GM12878 (cell line): ENCODE measurements at regions not wholly inside any gene's neighbourhood (a gene's known extent, or its start where the extent isn't known, plus 50 kb on each side); places are given as distances from the start of the nearest gene placed in this dataset.

Experiments
- ATAC-seq: fragments of 200-7000 bp; cut with Tn5 transposase; 3 replicates; pipeline ENCODE4 v1.9.1; 2020; ENCODE audit warnings: mild to moderate bottlenecking, moderate library complexity
- BruUV-seq: library from RNA; stranded (reverse); fragments of 400-500 nt; replicated peaks from 2 replicates; lab custom pipeline; 2021; lab: Mats Ljungman, UMichigan
- CTCF ChIA-PET: fragments of 300-600 bp; sonication (Branson Sonifier 250); formaldehyde crosslinking; extraction: SDS; loops from one replicate; lab custom pipeline; 2021; ENCODE audit warnings: inconsistent platforms; lab: Yijun Ruan, JAX
- POLR2A ChIA-PET: fragments of 350-600 bp; formaldehyde crosslinking; extraction: SDS; loops from one replicate; lab custom pipeline; 2021; ENCODE audit warnings: inconsistent platforms; lab: Charles Lee
- RAD21 ChIA-PET: fragments of 300-600 bp; sonication (Branson Sonifier 250); formaldehyde crosslinking; loops from one replicate; lab custom pipeline; 2023; ENCODE audit warnings: antibody characterized with exemption; ENCODE audit not compliant: unreplicated experiment; lab: Charles Lee
- SMC1A ChIA-PET: fragments of 300-600 bp; sonication (Branson Sonifier 250); formaldehyde crosslinking; loops from one replicate; lab custom pipeline; 2023; ENCODE audit not compliant: unreplicated experiment, uncharacterized antibody; lab: Charles Lee
- DNase-seq: peaks from one replicate; pipeline ENCODE4 v3.0.0-alpha.2; 2011; ENCODE audit warnings: low read depth, low spot score
- FAIRE-seq: peaks from 3 replicates; lab custom pipeline; 2011; peaks lifted over from hg19 to GRCh38; lab: Jason Lieb, UNC
- H2AFZ ChIP-seq: 2 replicates; pipeline ENCODE4 v1.6.0; 2011; ENCODE audit warnings: low read depth, low read length, control low read depth; ENCODE audit not compliant: control insufficient read depth
- H3K27ac ChIP-seq: 2 replicates; pipeline ENCODE4 v1.5.1; 2011; ENCODE audit warnings: control low read depth; ENCODE audit not compliant: control insufficient read depth, insufficient read depth
- H3K27me3 ChIP-seq, 2 experiments: replicated peaks in 1 of 2; 2 replicates each; pipeline versions ENCODE4 v1.6.0 to v1.6.1; 2011; ENCODE audit warnings: low read length in 1 of 2; ENCODE audit not compliant: control insufficient read depth in 2 of 2, insufficient read depth in 2 of 2
- H3K36me3 ChIP-seq, 2 experiments: 2 replicates each; pipeline ENCODE4 v1.5.1; 2011; ENCODE audit warnings: low read length in 1 of 2; ENCODE audit not compliant: control insufficient read depth in 2 of 2, insufficient read depth in 2 of 2
- H3K4me1 ChIP-seq: 2 replicates; pipeline ENCODE4 v1.6.1; 2011; ENCODE audit warnings: mild to moderate bottlenecking, low read length, moderate library complexity, mixed read lengths; ENCODE audit not compliant: control insufficient read depth, insufficient read depth
- H3K4me2 ChIP-seq: 2 replicates; pipeline ENCODE4 v1.6.0; 2011; ENCODE audit warnings: control low read depth; ENCODE audit not compliant: control insufficient read depth, insufficient read depth
- H3K4me3 ChIP-seq: fragments of 200-600 bp; sonication (generic); 2 replicates; pipeline ENCODE4 v1.5.1; 2016
- H3K79me2 ChIP-seq: 2 replicates; pipeline ENCODE4 v1.6.0; 2011; ENCODE audit warnings: low read length; ENCODE audit not compliant: control insufficient read depth, insufficient read depth
- H3K9ac ChIP-seq: 2 replicates; pipeline ENCODE4 v1.8.0; 2011; ENCODE audit warnings: low read length, control low read depth, mixed read lengths; ENCODE audit not compliant: control insufficient read depth, insufficient read depth
- H3K9me3 ChIP-seq: replicated peaks from 3 replicates; pipeline ENCODE4 v1.5.1; 2011; ENCODE audit warnings: mild to moderate bottlenecking, low read length; ENCODE audit not compliant: control insufficient read depth, insufficient read depth
- H4K20me1 ChIP-seq: 2 replicates; pipeline ENCODE4 v1.6.0; 2011; ENCODE audit not compliant: control insufficient read depth, insufficient read depth
- BACH1 ChIP-seq: fragments of 450-650 bp; IDR thresholded peaks from 2 replicates; pipeline ENCODE4 v1.6.1; 2017; ENCODE audit warnings: mild to moderate bottlenecking, borderline replicate concordance
- CBFB ChIP-seq: IDR thresholded peaks from 2 replicates; pipeline ENCODE4 v1.6.1; 2016; ENCODE audit warnings: antibody characterized with exemption, low read depth
- CREM ChIP-seq: IDR thresholded peaks from 2 replicates; pipeline ENCODE4 v1.6.1; 2014; ENCODE audit warnings: antibody characterized with exemption, low read depth
- EGR1 ChIP-seq, 2 experiments: IDR thresholded peaks; 1 replicate in 1 of 2; 2 replicates in 1 of 2; pipeline ENCODE4 v1.6.1; 2011 to 2012; ENCODE audit warnings: low read depth in 2 of 2, low read length in 2 of 2, borderline replicate concordance in 1 of 2, mild to moderate bottlenecking in 1 of 2, moderate library complexity in 1 of 2
- FOXM1 ChIP-seq: IDR thresholded peaks from 2 replicates; pipeline ENCODE4 v1.6.1; 2012; ENCODE audit warnings: low read depth, mild to moderate bottlenecking, inconsistent platforms, low read length, moderate library complexity
- MEF2A ChIP-seq: IDR thresholded peaks from 2 replicates; pipeline ENCODE4 v1.6.1; 2011; ENCODE audit warnings: low read depth, mild to moderate bottlenecking, low read length, moderate library complexity; ENCODE audit not compliant: insufficient read depth
- NR2F1 ChIP-seq: fragments of 450-650 bp; conservative IDR thresholded peaks from 2 replicates; pipeline ENCODE4 v1.6.1; 2017; ENCODE audit warnings: mild to moderate bottlenecking
- PAX8 ChIP-seq: fragments of 450-650 bp; IDR thresholded peaks from 2 replicates; pipeline ENCODE4 v1.6.1; 2017; ENCODE audit warnings: mild to moderate bottlenecking, moderate library complexity
- RAD51 ChIP-seq: fragments of 450-650 bp; IDR thresholded peaks from 2 replicates; pipeline ENCODE4 v1.6.1; 2016; ENCODE audit warnings: moderate library complexity, mild to moderate bottlenecking, inconsistent platforms
- ZNF384 ChIP-seq: IDR thresholded peaks from 2 replicates; pipeline ENCODE4 v1.6.1; 2012; ENCODE audit warnings: low read depth, mild to moderate bottlenecking, low read length, improper control_type of control experiment, borderline replicate concordance
- WGBS: methylation state at CpG from one replicate; pipeline ENCODE4 v1.1.6; 2016; ENCODE audit warnings: low lambda C conversion rate; ENCODE audit not compliant: insufficient replicate concordance, insufficient coverage; ENCODE audit errors: missing lambda C conversion rate; 5-methylcytosine and 5-hydroxymethylcytosine counted together
- in situ Hi-C: fragments of 300-500 bp; cut with MboI; formaldehyde crosslinking; loops from 9 replicates; pipeline ENCODE4 v1.14.3; 2018; ENCODE audit warnings: mixed read lengths
- intact Hi-C: fragments of 100-400 bp; cut with micrococcal nuclease; formaldehyde crosslinking; loops from one replicate; pipeline ENCODE4 v1.14.2; 2022; ENCODE audit not compliant: unreplicated experiment
- TF ChIP-seq, protein P1 (sequence below): IDR thresholded peaks from 2 replicates; pipeline ENCODE4 v1.6.1; 2011; ENCODE audit warnings: borderline replicate concordance, low read depth, mild to moderate bottlenecking, moderate library complexity, mixed read lengths, low read length; ENCODE audit not compliant: insufficient read depth; ENCODE audit errors: extremely low read length
- TF ChIP-seq, protein P2 (sequence below): fragments of 450-650 bp; IDR thresholded peaks from 2 replicates; pipeline ENCODE4 v1.6.1; 2016; ENCODE audit warnings: mild to moderate bottlenecking
- TF ChIP-seq, protein P3 (sequence below): fragments of 450-650 bp; IDR thresholded peaks from 2 replicates; pipeline ENCODE4 v1.6.1; 2016; ENCODE audit warnings: mild to moderate bottlenecking, moderate library complexity, borderline replicate concordance
- TF ChIP-seq, protein P4 (sequence below): fragments of 450-650 bp; IDR thresholded peaks from 2 replicates; pipeline ENCODE4 v1.6.1; 2017; ENCODE audit warnings: low read depth, mild to moderate bottlenecking, moderate library complexity
- TF ChIP-seq, protein P5 (sequence below): IDR thresholded peaks from 2 replicates; pipeline ENCODE4 v1.6.1; 2011; ENCODE audit warnings: borderline replicate concordance, low read depth, mild to moderate bottlenecking, moderate library complexity, low read length; ENCODE audit not compliant: insufficient read depth, poor library complexity, severe bottlenecking

DNA sequence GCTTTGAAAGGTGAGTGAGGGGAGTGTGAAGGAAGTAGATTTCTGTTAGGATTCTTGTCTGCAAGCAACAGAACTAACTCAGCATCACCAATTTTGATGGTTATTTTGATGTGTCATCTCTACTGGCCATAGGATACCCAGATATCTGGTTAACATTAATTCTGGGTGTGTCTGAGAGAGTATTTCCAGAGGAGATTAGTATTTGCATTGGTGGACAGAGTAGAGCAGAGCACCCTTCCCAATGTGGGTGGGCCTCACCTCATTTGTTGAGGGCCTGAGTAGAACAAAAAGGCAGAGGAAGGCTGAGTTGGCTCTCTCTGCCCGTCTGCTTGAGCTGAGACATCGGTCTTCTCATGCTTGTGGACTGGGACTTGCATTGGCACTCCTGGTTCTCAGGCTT, 121.8 kb upstream of the POU3F1 start:
- ChIA-PET SMC1A (interaction anchor here (1.2 kb wide), 1 partner anchor 15 kb away, joined by 3 read pairs; no protein-coding TSS in a partner anchor), RAD21 (no interaction called here), POLR2A (no interaction called here), CTCF (no interaction called here)
- H3K27ac ChIP-seq = no peak overlapping the region
- no peaks in the 10 kb centered on the region for H3K36me3 ChIP-seq
- FAIRE-seq = no peak
- in situ Hi-C loops = no loop called here
- no peak for DNase-seq
- no peak for ATAC-seq
- H3K27me3 ChIP-seq = no peaks in the 10 kb centered on the region
- BruUV-seq = no TSS peak
- peaks cover 14% of the 10 kb centered on the region for H3K4me1 ChIP-seq
- no peaks in the 10 kb centered on the region for H3K79me2 ChIP-seq
- H3K9me3 ChIP-seq = no peaks in the 10 kb centered on the region
- WGBS = 94% methylated on average over 2 of the region's 2 CpGs
- no peak overlapping the region for H2AFZ ChIP-seq
- intact Hi-C loops = no loop called here
- no peak overlapping the region for H3K9ac ChIP-seq
- no peak overlapping the region for H3K4me2 ChIP-seq
- H4K20me1 ChIP-seq = no peaks in the 10 kb centered on the region
- H3K4me3 ChIP-seq = no peak overlapping the region
- TF ChIP-seq FOXM1 (no peak), NR2F1 (no peak), ZNF384 (no peak), EGR1 (IDR thresholded peaks at IDR 0.05; ENCODE audit: borderline replicate concordance in 1 of 2, low read depth in 2 of 2, low read length in 2 of 2) (no peak), RAD51 (no peak), BACH1 (no peak), PAX8 (no peak), CBFB (no peak), CREM (no peak), MEF2A (no peak)
- TF ChIP-seq, protein P1, sequence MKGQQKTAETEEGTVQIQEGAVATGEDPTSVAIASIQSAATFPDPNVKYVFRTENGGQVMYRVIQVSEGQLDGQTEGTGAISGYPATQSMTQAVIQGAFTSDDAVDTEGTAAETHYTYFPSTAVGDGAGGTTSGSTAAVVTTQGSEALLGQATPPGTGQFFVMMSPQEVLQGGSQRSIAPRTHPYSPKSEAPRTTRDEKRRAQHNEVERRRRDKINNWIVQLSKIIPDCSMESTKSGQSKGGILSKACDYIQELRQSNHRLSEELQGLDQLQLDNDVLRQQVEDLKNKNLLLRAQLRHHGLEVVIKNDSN = no peak
- TF ChIP-seq, protein P2, sequence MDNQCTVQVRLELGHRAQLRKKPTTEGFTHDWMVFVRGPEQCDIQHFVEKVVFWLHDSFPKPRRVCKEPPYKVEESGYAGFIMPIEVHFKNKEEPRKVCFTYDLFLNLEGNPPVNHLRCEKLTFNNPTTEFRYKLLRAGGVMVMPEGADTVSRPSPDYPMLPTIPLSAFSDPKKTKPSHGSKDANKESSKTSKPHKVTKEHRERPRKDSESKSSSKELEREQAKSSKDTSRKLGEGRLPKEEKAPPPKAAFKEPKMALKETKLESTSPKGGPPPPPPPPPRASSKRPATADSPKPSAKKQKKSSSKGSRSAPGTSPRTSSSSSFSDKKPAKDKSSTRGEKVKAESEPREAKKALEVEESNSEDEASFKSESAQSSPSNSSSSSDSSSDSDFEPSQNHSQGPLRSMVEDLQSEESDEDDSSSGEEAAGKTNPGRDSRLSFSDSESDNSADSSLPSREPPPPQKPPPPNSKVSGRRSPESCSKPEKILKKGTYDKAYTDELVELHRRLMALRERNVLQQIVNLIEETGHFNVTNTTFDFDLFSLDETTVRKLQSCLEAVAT = no peak
- TF ChIP-seq, protein P3, sequence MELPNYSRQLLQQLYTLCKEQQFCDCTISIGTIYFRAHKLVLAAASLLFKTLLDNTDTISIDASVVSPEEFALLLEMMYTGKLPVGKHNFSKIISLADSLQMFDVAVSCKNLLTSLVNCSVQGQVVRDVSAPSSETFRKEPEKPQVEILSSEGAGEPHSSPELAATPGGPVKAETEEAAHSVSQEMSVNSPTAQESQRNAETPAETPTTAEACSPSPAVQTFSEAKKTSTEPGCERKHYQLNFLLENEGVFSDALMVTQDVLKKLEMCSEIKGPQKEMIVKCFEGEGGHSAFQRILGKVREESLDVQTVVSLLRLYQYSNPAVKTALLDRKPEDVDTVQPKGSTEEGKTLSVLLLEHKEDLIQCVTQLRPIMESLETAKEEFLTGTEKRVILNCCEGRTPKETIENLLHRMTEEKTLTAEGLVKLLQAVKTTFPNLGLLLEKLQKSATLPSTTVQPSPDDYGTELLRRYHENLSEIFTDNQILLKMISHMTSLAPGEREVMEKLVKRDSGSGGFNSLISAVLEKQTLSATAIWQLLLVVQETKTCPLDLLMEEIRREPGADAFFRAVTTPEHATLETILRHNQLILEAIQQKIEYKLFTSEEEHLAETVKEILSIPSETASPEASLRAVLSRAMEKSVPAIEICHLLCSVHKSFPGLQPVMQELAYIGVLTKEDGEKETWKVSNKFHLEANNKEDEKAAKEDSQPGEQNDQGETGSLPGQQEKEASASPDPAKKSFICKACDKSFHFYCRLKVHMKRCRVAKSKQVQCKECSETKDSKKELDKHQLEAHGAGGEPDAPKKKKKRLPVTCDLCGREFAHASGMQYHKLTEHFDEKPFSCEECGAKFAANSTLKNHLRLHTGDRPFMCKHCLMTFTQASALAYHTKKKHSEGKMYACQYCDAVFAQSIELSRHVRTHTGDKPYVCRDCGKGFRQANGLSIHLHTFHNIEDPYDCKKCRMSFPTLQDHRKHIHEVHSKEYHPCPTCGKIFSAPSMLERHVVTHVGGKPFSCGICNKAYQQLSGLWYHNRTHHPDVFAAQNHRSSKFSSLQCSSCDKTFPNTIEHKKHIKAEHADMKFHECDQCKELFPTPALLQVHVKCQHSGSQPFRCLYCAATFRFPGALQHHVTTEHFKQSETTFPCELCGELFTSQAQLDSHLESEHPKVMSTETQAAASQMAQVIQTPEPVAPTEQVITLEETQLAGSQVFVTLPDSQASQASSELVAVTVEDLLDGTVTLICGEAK = no peak
- TF ChIP-seq, protein P4, sequence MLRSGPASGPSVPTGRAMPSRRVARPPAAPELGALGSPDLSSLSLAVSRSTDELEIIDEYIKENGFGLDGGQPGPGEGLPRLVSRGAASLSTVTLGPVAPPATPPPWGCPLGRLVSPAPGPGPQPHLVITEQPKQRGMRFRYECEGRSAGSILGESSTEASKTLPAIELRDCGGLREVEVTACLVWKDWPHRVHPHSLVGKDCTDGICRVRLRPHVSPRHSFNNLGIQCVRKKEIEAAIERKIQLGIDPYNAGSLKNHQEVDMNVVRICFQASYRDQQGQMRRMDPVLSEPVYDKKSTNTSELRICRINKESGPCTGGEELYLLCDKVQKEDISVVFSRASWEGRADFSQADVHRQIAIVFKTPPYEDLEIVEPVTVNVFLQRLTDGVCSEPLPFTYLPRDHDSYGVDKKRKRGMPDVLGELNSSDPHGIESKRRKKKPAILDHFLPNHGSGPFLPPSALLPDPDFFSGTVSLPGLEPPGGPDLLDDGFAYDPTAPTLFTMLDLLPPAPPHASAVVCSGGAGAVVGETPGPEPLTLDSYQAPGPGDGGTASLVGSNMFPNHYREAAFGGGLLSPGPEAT = no peak
- TF ChIP-seq, protein P5, sequence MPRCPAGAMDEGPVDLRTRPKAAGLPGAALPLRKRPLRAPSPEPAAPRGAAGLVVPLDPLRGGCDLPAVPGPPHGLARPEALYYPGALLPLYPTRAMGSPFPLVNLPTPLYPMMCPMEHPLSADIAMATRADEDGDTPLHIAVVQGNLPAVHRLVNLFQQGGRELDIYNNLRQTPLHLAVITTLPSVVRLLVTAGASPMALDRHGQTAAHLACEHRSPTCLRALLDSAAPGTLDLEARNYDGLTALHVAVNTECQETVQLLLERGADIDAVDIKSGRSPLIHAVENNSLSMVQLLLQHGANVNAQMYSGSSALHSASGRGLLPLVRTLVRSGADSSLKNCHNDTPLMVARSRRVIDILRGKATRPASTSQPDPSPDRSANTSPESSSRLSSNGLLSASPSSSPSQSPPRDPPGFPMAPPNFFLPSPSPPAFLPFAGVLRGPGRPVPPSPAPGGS = no peak
